ENCODE measurements at regions not wholly inside any gene's neighbourhood (a gene's known extent, or its start where the extent isn't known, plus 50 kb on each side); places are given as distances from the start of the nearest gene placed in this dataset.

GRCh38 chr1:165036403-165036802 lies 320.1 kb downstream of the LMX1A start:
- TF ChIP-seq CTCF (IDR thresholded peaks at IDR 0.05; ENCODE audit: low read depth, low read length, missing control alignments), result no peak
- H3K4me3 ChIP-seq (ENCODE audit: low read depth, low read length), result no peak overlapping the region
- DNase-seq (ENCODE audit: low read depth), result no peak

- no peak for TF ChIP-seq CTCF (IDR thresholded peaks at IDR 0.05; ENCODE audit: low read depth, low read length, missing control alignments)
- DNase-seq (ENCODE audit: low read depth), result no peak
- no peak overlapping the region for H3K4me3 ChIP-seq (ENCODE audit: low read depth, low read length)
These were observed 322.2 kb downstream of the LMX1A start for GRCh38 chr1:165034136-165034809.

GRCh38 chr1:165031001-165031400 lies 325.5 kb downstream of the LMX1A start:
- no peak overlapping the region for H3K4me3 ChIP-seq (ENCODE audit: low read depth, low read length)
- no peak for DNase-seq (ENCODE audit: low read depth)
- TF ChIP-seq CTCF (IDR thresholded peaks at IDR 0.05; ENCODE audit: low read depth, low read length, missing control alignments), result no peak

- no peak overlapping the region for H3K4me3 ChIP-seq (ENCODE audit: low read depth, low read length)
- DNase-seq (ENCODE audit: low read depth), result no peak
- no peak for TF ChIP-seq CTCF (IDR thresholded peaks at IDR 0.05; ENCODE audit: low read depth, low read length, missing control alignments)
These were observed 330.7 kb downstream of the LMX1A start for GRCh38 chr1:165025805-165026204.

GRCh38 chr1:165014753-165015152 lies 341.8 kb downstream of the LMX1A start:
- TF ChIP-seq CTCF (IDR thresholded peaks at IDR 0.05; ENCODE audit: low read depth, low read length, missing control alignments), result no peak
- no peak for DNase-seq (ENCODE audit: low read depth)

GRCh38 chr1:165011991-165012531 lies 344.5 kb downstream of the LMX1A start:
- no peak overlapping the region for H3K4me3 ChIP-seq (ENCODE audit: low read depth, low read length)
- DNase-seq (ENCODE audit: low read depth), result no peak
- TF ChIP-seq CTCF (IDR thresholded peaks at IDR 0.05; ENCODE audit: low read depth, low read length, missing control alignments), result no peak

More at GRCh38 chr1:165014753-165015152, 341.8 kb downstream of the LMX1A start:
- H3K4me3 ChIP-seq (ENCODE audit: low read depth, low read length), result no peak overlapping the region

GRCh38 chr1:165011186-165011585 lies 345.3 kb downstream of the LMX1A start:
- no peak overlapping the region for H3K4me3 ChIP-seq (ENCODE audit: low read depth, low read length)
- no peak for DNase-seq (ENCODE audit: low read depth)
- no peak for TF ChIP-seq CTCF (IDR thresholded peaks at IDR 0.05; ENCODE audit: low read depth, low read length, missing control alignments)
